ENCODE measurements at regions not wholly inside any gene's neighbourhood (a gene's known extent, or its start where the extent isn't known, plus 50 kb on each side); places are given as distances from the start of the nearest gene placed in this dataset.

DNA sequence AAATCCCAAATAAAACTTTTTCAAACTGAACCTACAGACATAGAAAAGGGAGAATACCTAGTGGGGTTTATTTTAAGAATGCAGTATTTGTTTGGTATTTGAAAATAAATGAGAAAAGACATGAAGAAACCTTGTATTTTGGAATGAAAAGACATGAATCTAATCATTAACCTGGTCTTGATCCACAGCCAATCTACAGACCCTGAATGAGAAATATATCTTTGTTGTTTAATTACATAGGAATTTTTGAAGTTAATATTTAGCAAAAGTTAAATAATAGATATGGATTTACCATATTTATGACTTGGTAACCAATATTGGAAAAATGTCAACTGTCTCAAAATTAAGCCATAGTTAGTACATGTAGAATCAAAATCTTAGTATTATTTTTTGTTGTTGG, 76.8 kb downstream of the MAGEA10 start:
- Histone ChIP-seq H3K9me3 (ENCODE audit: insufficient read depth in 2 of 2, low read depth in 1 of 2, low read length in 1 of 2) (no peaks in the 10 kb centered on the region), H3K4me2 (ENCODE audit: insufficient read depth in 1 of 2, low read depth in 2 of 2, low read length in 2 of 2) (no peak overlapping the region), H3K4me3 (ENCODE audit: extremely low read depth in 1 of 4, insufficient read depth in 2 of 4, low read depth in 3 of 4, low read length in 4 of 4) (no peak overlapping the region), H4K20me1 (replicated peaks in 1 of 2; ENCODE audit: control insufficient read depth in 1 of 2, insufficient read depth in 2 of 2, low read length in 2 of 2) (no peaks in the 10 kb centered on the region), H3K56ac (replicated peaks; ENCODE audit: insufficient read length, low read depth, low read length) (no peak overlapping the region), H3K23me2 (ENCODE audit: low read depth, low read length) (no peaks in the 10 kb centered on the region), H3K36me3 (ENCODE audit: control insufficient read depth in 2 of 4, insufficient read depth in 4 of 4, low read length in 3 of 4) (no peaks in the 10 kb centered on the region), H4K5ac (ENCODE audit: insufficient read length, low read depth, low read length) (no peak overlapping the region), H2AK5ac (ENCODE audit: low read depth, low read length) (no peak overlapping the region), H2BK20ac (ENCODE audit: low read length) (no peak overlapping the region), H2BK12ac (ENCODE audit: low read depth, low read length) (no peak overlapping the region), H3K18ac (ENCODE audit: extremely low read depth, low read length) (no peak overlapping the region), H3K23ac (ENCODE audit: insufficient read length) (no peak overlapping the region), H3K4ac (replicated peaks; ENCODE audit: insufficient read length, low read depth, low read length) (no peak overlapping the region), H2AFZ (ENCODE audit: low read length) (no peak overlapping the region), H3K79me1 (ENCODE audit: low read depth, low read length) (no peaks in the 10 kb centered on the region), H3K4me1 (replicated peaks in 1 of 4; ENCODE audit: control insufficient read depth in 3 of 4, insufficient read depth in 4 of 4, low read length in 3 of 4) (no peaks in the 10 kb centered on the region), H3K9ac (replicated peaks in 1 of 4; ENCODE audit: extremely low read depth in 1 of 4, low read depth in 3 of 4, low read length in 3 of 4) (no peak overlapping the region), H3K27ac (ENCODE audit: low read depth, low read length) (no peak overlapping the region), H3K14ac (ENCODE audit: insufficient read length) (no peak overlapping the region), H2BK15ac (ENCODE audit: low read length) (no peak overlapping the region), H2BK120ac (replicated peaks; ENCODE audit: low read depth, low read length) (no peak overlapping the region), H4K8ac (ENCODE audit: extremely low read depth, insufficient read depth, low read length) (no peak overlapping the region), H3K79me2 (ENCODE audit: control insufficient read depth in 1 of 2, insufficient read depth in 2 of 2, low read length in 2 of 2) (no peaks in the 10 kb centered on the region), H4K91ac (replicated peaks; ENCODE audit: insufficient read length, low read length) (no peak overlapping the region), H3K27me3 (replicated peaks in 1 of 4; ENCODE audit: control insufficient read depth in 3 of 4, extremely low read depth in 1 of 4, insufficient read depth in 3 of 4, low read length in 3 of 4) (no peaks in the 10 kb centered on the region), H2BK5ac (ENCODE audit: low read depth, low read length) (no peak overlapping the region)
- FAIRE-seq (no peak), DNase-seq (ENCODE audit: low read depth in 1 of 2, low spot score in 2 of 2) (no peak)
- ChIA-PET POLR2A (ENCODE audit: partially characterized antibody) (no interaction called here), CTCF (ENCODE audit: partially characterized antibody) (no interaction called here)
- TF ChIP-seq ATF2 (IDR thresholded peaks at IDR 0.05; ENCODE audit: low read length) (no peak), CBX5 (IDR thresholded peaks at IDR 0.05; ENCODE audit: low read depth, low read length) (no peak), RNF2 (IDR thresholded peaks at IDR 0.05; ENCODE audit: borderline replicate concordance, low read depth, low read length, missing control alignments, poor library complexity, severe bottlenecking) (no peak), ATF3 (IDR thresholded peaks at IDR 0.05; ENCODE audit: insufficient read depth, low read depth, low read length) (no peak), EZH2 (IDR thresholded peaks at IDR 0.05; ENCODE audit: low read depth, low read length, severe bottlenecking) (no peak), SP2 (IDR thresholded peaks at IDR 0.05; ENCODE audit: low read length) (no peak), TBP (IDR thresholded peaks at IDR 0.05; ENCODE audit: low read depth, low read length) (no peak), KDM5A (IDR thresholded peaks at IDR 0.05; ENCODE audit: low read length) (no peak), CHD1 (IDR thresholded peaks at IDR 0.05; ENCODE audit: low read depth, low read length) (no peak), BCL11A (IDR thresholded peaks at IDR 0.05; ENCODE audit: low read depth in 2 of 2, low read length in 2 of 2) (no peak), MAX (IDR thresholded peaks at IDR 0.05) (no peak)
- TF ChIP-seq, protein P1, sequence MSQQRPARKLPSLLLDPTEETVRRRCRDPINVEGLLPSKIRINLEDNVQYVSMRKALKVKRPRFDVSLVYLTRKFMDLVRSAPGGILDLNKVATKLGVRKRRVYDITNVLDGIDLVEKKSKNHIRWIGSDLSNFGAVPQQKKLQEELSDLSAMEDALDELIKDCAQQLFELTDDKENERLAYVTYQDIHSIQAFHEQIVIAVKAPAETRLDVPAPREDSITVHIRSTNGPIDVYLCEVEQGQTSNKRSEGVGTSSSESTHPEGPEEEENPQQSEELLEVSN (IDR thresholded peaks at IDR 0.05), result no peak
